Skeletal muscle cell (primary cell): ENCODE measurements at regions not wholly inside any gene's neighbourhood (a gene's known extent, or its start where the extent isn't known, plus 50 kb on each side); places are given as distances from the start of the nearest gene placed in this dataset.

Source experiments
- DNase-seq: peaks from one replicate; pipeline ENCODE4 v3.0.0-alpha.2; 2010; ENCODE audit warnings: low read depth
- H3K4me3 ChIP-seq: 2 replicates; pipeline ENCODE4 v1.5.1; 2011; ENCODE audit warnings: low read depth, mild to moderate bottlenecking, control low read depth, low read length, moderate library complexity

GRCh38 chr3:130838898-130839600 lies 54.8 kb upstream of the ATP2C1 start:
- no peak for DNase-seq
- no peak overlapping the region for H3K4me3 ChIP-seq

- no peak for DNase-seq
- H3K4me3 ChIP-seq: no peak overlapping the region
Observed at GRCh38 chr3:130839813-130840212, 54.1 kb upstream of the ATP2C1 start.

- no peak for DNase-seq
- H3K4me3 ChIP-seq: no peak overlapping the region
Observed at GRCh38 chr3:130841357-130841756, 52.5 kb upstream of the ATP2C1 start.

DNA sequence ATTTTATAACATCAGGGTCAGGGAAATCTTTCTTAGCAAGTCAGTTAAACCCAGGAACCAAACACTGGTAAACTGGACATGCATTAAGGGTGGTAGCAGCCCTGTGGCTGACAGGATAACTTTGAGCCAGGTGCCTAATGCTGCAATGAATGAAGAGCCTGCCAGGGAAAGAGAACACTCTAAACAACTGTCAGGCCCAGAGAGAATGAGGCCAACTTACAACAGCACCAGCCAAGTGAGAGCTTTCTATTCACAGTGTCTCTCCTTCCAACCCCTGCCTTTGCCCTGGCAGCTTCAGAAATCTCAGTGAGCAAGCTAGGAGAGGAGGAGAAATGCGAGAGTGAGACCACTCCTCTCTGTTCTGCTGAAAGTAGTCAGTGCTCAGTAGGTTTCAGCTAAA lies 50.4 kb upstream of the ATP2C1 start:
- no peak overlapping the region for H3K4me3 ChIP-seq
- no peak for DNase-seq
